GM12865 (cell line): ENCODE measurements at regions not wholly inside any gene's neighbourhood (a gene's known extent, or its start where the extent isn't known, plus 50 kb on each side); places are given as distances from the start of the nearest gene placed in this dataset.
A peak's percentile ranks its signal among the peaks of the same experiment; 100 is the strongest.

ENCODE experiments used
- DNase-seq: peaks from one replicate; pipeline ENCODE4 v3.0.0; 2010; ENCODE audit warnings: low read depth
- H3K4me3 ChIP-seq: 2 replicates; pipeline ENCODE4 v1.5.1; 2011; ENCODE audit warnings: mild to moderate bottlenecking, low read depth, low read length, control low read depth
- TF ChIP-seq, protein P1 (sequence below): IDR thresholded peaks from 2 replicates; pipeline ENCODE4 v1.5.1; 2011; ENCODE audit warnings: low read length, control low read depth, low read depth, inconsistent platforms; ENCODE audit not compliant: insufficient read depth; ENCODE audit errors: missing control alignments

DNA sequence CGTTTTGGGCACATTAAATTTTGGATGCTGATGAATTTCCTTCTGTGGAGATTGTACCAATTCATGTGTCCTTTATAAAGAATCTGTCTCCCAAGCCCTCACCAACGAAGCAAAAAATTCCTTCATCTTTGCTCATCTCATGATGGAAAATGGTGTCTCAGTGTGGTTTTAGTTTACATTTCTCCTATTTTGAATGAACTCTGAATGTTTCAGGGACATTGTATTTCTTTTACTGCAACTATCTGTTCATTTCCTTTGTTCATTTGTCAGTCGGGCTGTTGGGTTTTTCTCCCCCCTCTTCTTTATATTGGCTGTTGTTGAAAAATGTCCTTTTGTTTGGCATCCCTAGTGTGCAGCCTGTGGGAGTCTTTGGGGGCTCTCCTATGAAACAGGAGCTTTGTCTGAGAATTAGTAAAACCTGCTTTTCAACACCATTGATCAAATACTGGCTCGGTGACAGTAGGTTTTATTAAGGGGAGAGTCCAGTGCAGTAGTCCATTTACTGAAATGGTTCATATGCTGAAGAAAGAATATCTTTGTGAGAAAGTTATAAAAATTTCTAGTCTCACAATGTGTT is 91.3 kb upstream of the C1QTNF9B start:
- DNase-seq: no peak
- TF ChIP-seq, protein P1, sequence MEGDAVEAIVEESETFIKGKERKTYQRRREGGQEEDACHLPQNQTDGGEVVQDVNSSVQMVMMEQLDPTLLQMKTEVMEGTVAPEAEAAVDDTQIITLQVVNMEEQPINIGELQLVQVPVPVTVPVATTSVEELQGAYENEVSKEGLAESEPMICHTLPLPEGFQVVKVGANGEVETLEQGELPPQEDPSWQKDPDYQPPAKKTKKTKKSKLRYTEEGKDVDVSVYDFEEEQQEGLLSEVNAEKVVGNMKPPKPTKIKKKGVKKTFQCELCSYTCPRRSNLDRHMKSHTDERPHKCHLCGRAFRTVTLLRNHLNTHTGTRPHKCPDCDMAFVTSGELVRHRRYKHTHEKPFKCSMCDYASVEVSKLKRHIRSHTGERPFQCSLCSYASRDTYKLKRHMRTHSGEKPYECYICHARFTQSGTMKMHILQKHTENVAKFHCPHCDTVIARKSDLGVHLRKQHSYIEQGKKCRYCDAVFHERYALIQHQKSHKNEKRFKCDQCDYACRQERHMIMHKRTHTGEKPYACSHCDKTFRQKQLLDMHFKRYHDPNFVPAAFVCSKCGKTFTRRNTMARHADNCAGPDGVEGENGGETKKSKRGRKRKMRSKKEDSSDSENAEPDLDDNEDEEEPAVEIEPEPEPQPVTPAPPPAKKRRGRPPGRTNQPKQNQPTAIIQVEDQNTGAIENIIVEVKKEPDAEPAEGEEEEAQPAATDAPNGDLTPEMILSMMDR: no peak
- H3K4me3 ChIP-seq: no peak overlapping the region

DNA sequence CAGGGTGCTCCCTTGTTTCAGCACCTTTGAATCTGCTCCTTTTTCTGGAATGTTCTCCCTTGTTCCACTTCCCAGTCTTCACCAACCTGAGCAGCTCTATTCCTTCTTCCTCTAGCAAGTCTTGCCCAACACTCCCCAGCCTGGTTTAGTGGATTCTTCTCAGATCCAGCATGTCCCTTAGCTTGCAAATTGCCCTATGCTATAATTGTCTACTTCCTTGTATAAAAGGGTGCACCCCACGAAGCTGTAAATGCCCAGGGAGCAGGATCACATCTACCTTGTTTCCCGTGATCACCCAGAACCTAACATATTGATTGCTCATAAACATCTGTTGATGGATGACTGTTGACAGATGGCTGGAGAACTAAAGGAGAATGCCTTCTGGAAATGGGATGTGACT is 93.2 kb upstream of the C1QTNF9B start:
- no peak for DNase-seq
- H3K4me3 ChIP-seq: no peak overlapping the region
- TF ChIP-seq, protein P1: no peak

DNA sequence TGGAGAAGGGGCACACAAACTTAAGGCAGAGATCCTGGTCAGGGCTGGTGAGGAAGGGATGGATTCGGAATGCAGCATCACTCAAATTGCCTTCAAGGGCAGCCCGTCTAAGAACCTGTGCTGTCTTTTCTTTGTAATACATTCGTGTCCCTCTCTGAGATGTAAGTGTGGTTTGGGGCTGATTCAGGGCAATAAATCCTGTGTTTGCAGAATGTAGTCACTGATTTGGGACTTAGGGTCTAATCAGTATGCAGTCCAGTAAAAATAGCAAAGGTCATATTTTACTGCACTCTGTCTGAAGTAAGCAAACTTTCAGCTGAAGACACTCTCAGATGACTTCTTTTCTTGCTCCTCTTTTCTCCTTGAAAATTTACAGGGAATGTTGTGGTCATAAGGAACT is 93.8 kb upstream of the C1QTNF9B start:
- TF ChIP-seq, protein P1: no peak
- DNase-seq: no peak
- H3K4me3 ChIP-seq: no peak overlapping the region

DNA sequence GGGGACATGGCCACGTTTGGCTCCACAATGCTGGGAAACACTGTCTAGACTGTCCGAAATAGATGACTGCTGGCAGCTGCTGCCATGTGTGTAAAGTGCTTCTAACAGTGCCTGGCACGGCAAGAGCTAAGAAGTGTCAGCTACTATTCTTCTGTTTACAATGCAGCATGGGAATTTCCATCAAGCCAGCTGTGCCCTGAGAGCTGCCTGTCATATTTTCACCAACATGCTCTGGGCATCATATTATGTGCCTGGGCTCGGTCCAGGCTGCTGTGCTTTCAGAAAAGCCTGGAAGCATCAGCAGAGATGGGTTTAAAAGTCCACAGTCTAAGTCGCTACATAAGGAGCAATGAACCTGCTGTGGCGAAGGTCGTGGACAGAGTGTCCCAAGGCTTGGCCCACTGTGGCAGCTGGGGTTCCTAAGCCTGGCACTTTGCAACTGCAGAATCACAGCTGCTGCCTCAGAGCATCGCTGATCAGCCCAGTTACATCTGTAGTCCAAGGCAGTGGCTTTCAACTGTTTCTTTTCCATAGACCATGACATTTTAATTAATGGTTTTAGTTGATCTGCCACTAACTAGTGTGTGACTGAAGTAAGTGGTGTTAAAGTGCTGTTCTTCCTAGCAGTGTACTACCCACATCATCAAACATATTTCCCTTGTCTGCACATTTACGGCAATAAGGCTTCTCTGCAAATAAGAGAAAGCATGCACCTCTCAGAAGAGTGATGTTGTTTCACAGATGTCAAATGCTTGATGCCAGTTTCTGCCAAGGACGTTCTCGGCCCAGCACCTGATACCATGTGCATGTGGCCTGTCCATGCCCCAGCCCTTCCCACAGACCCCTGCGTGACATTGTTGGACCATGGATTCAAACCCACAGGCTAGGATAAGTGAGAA is 95.7 kb upstream of the C1QTNF9B start:
- peak; percentile 13 for DNase-seq
- TF ChIP-seq, protein P1: no peak
- H3K4me3 ChIP-seq: no peak overlapping the region

DNA sequence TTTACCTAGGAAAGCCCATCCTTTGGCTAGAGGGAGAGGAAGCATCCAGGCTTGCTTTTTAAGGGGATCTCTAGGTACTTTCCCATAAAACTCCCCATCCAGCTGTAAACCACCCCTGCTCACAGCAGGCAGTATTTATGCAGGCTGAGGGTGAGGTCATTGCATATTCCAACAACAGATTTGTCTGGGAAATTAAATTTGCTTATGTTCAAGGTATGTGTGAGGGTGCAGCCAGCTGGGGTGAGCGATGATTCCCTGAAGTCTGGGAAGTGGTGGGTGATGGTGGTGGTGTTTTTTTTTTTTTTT is 96.3 kb upstream of the C1QTNF9B start:
- TF ChIP-seq, protein P1: no peak
- peak; percentile 29 for DNase-seq

DNA sequence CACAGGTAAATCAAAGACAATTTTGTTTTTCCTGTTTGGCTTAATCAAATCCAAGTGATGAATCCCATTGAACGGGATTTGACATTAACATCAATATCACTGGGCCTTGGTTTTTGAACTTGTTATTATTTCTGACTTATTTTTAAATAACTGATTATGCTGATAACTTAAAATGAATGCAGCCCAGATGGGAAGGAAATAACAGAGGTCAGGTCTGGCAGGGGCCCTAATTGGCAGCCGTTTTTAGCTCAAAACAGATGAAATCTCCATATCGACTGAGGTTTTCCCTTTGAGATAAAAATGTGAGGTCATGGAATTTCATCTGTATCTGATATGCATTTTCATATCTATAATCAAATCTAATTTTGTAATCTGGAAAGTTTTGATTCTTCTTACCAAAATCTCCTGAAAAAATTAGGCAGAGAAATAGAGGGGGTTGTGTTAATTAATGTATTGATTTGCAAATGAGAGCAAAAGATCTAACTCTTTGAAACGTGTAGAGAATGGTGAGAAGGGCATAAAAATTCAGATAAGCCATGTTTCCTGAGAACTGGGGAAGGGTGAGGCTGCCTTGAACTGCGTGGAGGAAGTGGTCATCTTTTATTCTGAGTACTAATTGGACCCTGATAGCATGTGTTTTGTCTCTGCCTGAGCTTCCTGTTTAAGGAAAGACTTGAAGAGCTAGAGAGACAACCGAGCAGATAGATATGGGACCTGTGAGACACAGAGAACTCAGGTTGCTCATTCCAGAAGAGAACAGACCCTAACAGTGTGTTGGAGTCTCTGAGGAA is 98.2 kb upstream of the C1QTNF9B start:
- TF ChIP-seq, protein P1: no peak
- no peak for DNase-seq
- no peak overlapping the region for H3K4me3 ChIP-seq

More for the DNA sequence above, 96.3 kb upstream of the C1QTNF9B start:
- H3K4me3 ChIP-seq: no peak overlapping the region
